Endothelial cell of umbilical vein (primary cell): ENCODE measurements at regions not wholly inside any gene's neighbourhood (a gene's known extent, or its start where the extent isn't known, plus 50 kb on each side); places are given as distances from the start of the nearest gene placed in this dataset.

Source experiments
- POLR2A ChIP-seq: IDR thresholded peaks from 2 replicates; pipeline ENCODE4 v1.6.1; 2012; ENCODE audit warnings: low read depth, mild to moderate bottlenecking, control low read depth, low read length
- POLR2AphosphoS5 ChIP-seq: IDR thresholded peaks from 2 replicates; pipeline ENCODE4 v1.6.1; 2012; ENCODE audit warnings: low read depth, mild to moderate bottlenecking, control low read depth, low read length, moderate library complexity; ENCODE audit not compliant: insufficient read depth
- TF ChIP-seq, protein P1 (sequence below), 2 donors: IDR thresholded peaks; 1 replicate in 1 of 2; 2 replicates in 1 of 2; pipeline ENCODE4 v1.5.1; 2011; ENCODE audit warnings: low read length in 2 of 2, mild to moderate bottlenecking in 2 of 2, moderate library complexity in 2 of 2, control low read depth in 1 of 2, inconsistent platforms in 1 of 2, low read depth in 1 of 2; ENCODE audit not compliant: insufficient read depth in 1 of 2; ENCODE audit errors: extremely low read depth in 1 of 2
- TF ChIP-seq, protein P2 (sequence below): IDR thresholded peaks from 2 replicates; pipeline ENCODE4 v1.6.1; 2011; ENCODE audit not compliant: insufficient read depth, insufficient read length

DNA sequence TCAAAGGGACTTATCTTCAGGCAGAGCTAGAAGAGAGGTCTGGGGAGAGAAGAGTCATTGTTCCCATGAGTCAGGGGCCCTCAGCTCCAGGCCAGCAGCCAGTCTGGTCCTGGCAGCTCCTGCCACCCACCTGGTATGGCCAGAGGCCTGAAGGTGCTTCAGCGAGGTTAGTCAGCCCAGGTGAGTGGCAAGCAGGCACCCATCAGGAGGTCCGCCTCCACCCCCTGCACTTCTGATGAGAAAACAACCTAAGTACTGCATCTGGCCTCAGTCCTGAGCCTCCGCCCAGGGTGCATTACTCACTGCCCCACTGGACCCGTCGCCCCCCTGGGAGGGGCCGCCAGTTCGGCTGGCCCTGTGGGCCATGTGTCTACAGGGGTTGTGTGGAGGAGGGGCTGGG lies 130.2 kb downstream of the INHBB start:
- TF ChIP-seq, protein P1, sequence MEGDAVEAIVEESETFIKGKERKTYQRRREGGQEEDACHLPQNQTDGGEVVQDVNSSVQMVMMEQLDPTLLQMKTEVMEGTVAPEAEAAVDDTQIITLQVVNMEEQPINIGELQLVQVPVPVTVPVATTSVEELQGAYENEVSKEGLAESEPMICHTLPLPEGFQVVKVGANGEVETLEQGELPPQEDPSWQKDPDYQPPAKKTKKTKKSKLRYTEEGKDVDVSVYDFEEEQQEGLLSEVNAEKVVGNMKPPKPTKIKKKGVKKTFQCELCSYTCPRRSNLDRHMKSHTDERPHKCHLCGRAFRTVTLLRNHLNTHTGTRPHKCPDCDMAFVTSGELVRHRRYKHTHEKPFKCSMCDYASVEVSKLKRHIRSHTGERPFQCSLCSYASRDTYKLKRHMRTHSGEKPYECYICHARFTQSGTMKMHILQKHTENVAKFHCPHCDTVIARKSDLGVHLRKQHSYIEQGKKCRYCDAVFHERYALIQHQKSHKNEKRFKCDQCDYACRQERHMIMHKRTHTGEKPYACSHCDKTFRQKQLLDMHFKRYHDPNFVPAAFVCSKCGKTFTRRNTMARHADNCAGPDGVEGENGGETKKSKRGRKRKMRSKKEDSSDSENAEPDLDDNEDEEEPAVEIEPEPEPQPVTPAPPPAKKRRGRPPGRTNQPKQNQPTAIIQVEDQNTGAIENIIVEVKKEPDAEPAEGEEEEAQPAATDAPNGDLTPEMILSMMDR (IDR thresholded peaks at IDR 0.05; ENCODE audit: extremely low read depth in 1 of 2, insufficient read depth in 1 of 2, low read depth in 1 of 2, low read length in 2 of 2): no peak
- TF ChIP-seq POLR2AphosphoS5 (no peak), POLR2A (no peak)
- TF ChIP-seq, protein P2, sequence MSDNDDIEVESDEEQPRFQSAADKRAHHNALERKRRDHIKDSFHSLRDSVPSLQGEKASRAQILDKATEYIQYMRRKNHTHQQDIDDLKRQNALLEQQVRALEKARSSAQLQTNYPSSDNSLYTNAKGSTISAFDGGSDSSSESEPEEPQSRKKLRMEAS: no peak
